Pancreas (tissue), 10 donors: ENCODE measurements at regions not wholly inside any gene's neighbourhood (a gene's known extent, or its start where the extent isn't known, plus 50 kb on each side); places are given as distances from the start of the nearest gene placed in this dataset.

Experiments
- ATAC-seq, 4 donors: fragments of 200-7000 bp; cut with Tn5 transposase; one replicate each; pipeline versions ENCODE4 v1.8.0 to v1.9.1; 2020; ENCODE audit warnings: mild to moderate bottlenecking in 4 of 4, moderate library complexity in 4 of 4
- DNase-seq, 6 donors: peaks; one replicate each; pipeline ENCODE4 v3.0.0-alpha.2; 2020
- FAIRE-seq: peaks from 2 replicates; lab custom pipeline; 2012; peaks lifted over from hg19 to GRCh38; lab: Jason Lieb, UNC
- H3K27ac ChIP-seq, 4 donors: fragments of 200-600 bp; sonication (generic); 1 replicate in 3 of 4; 2 replicates in 1 of 4; pipeline versions ENCODE4 v1.5.0 to v1.8.0; 2020
- H3K27me3 ChIP-seq, 4 donors: fragments of 200-600 bp; one replicate each; pipeline ENCODE4 v1.8.0; 2021
- H3K36me3 ChIP-seq, 3 donors: fragments of 200-600 bp; sonication (generic) in 1 of 3; one replicate each; pipeline versions ENCODE4 v1.5.0 to v1.8.0; 2020 to 2021
- H3K4me1 ChIP-seq, 3 donors: fragments of 200-600 bp; one replicate each; pipeline ENCODE4 v1.8.0; 2021
- H3K4me3 ChIP-seq, 4 donors: fragments of 200-600 bp; sonication (generic) in 2 of 4; one replicate each; pipeline versions ENCODE4 v1.5.0 to v1.8.0; 2020 to 2021
- H3K9me3 ChIP-seq, 4 donors: fragments of 200-600 bp; one replicate each; pipeline ENCODE4 v1.8.0; 2021
- CTCF ChIP-seq, 4 donors: fragments of 200-600 bp; sonication (generic) in 3 of 4; IDR thresholded peaks; one replicate each; pipeline versions ENCODE4 v1.5.0 to v1.8.0; 2021; ENCODE audit warnings: antibody characterized with exemption in 4 of 4
- WGBS, 2 donors: extraction: QIAGEN DNeasy Blood & Tissue Kit; methylation state at CpG; one replicate each; pipeline ENCODE4 v1.1.7; 2013; 5-methylcytosine and 5-hydroxymethylcytosine counted together
- intact Hi-C, 3 donors: fragments of 100-400 bp; cut with DNase I; formaldehyde crosslinking; loops; one replicate each; pipeline versions ENCODE4 v1.11.1 to v1.14.2; 2022
- donor health status: healthy with polysubstance abuse.
- donor health status: DM: no; HTN: no; CAD: no; lungs with moderate emphysema.
- donor health status: DM: no; HTN: no; CAD: no.
- donor health status: control.
- donor health status: control.
- donor health status: Bipolar disorder and iron deficiency.
- donor health status: DM: yes; HTN: yes; CAD: no.
- donor health status: DM: no; HTN: no; CAD: no.
- donor health status: DM: no; HTN: no; CAD: no.
- donor health status: DM: yes; HTN: yes; CAD: no.

- 23 to 32% methylated on average over 1 of the region's 1 CpG for WGBS, 2 donors
- Histone ChIP-seq H3K27me3 (no peaks in the 10 kb centered on the region), H3K4me3 (no peak overlapping the region), H3K9me3 (no peaks in the 10 kb centered on the region), H3K36me3 (no peaks in the 10 kb centered on the region), H3K27ac (no peak overlapping the region), H3K4me1 (no peaks in the 10 kb centered on the region)
- TF ChIP-seq CTCF (IDR thresholded peaks at IDR 0.05): no peak
- intact Hi-C loops: no loop called here
- FAIRE-seq: no peak
- ATAC-seq: no peak
- DNase-seq: no peak
These were observed 122.9 kb upstream of the GLI3 start for GRCh38 chr7:42359946-42360345.

- ATAC-seq: no peak
- 71 to 81% methylated on average over 5 of the region's 5 CpGs for WGBS, 2 donors
- intact Hi-C loops: no loop called here
- no peak overlapping the region for H3K4me3 ChIP-seq
- TF ChIP-seq CTCF (IDR thresholded peaks at IDR 0.05): no peak
- H3K27ac ChIP-seq: no peak overlapping the region
- no peak for FAIRE-seq
- no peak for DNase-seq
- no peaks in the 10 kb centered on the region for H3K9me3 ChIP-seq
- H3K36me3 ChIP-seq: no peaks in the 10 kb centered on the region
- H3K4me1 ChIP-seq: no peaks in the 10 kb centered on the region
- no peaks in the 10 kb centered on the region for H3K27me3 ChIP-seq
These were observed 114.4 kb upstream of the GLI3 start for GRCh38 chr7:42351316-42351935.

GRCh38 chr7:42350801-42351200 is 113.8 kb upstream of the GLI3 start:
- H3K4me1 ChIP-seq: no peaks in the 10 kb centered on the region
- ATAC-seq: no peak
- no peak for DNase-seq
- no peaks in the 10 kb centered on the region for H3K36me3 ChIP-seq
- no peaks in the 10 kb centered on the region for H3K27me3 ChIP-seq
- H3K27ac ChIP-seq: no peak overlapping the region
- H3K4me3 ChIP-seq: no peak overlapping the region
- intact Hi-C loops: no loop called here
- no peak for TF ChIP-seq CTCF (IDR thresholded peaks at IDR 0.05)
- FAIRE-seq: no peak
- 42 to 46% methylated on average over 2 of the region's 2 CpGs for WGBS, 2 donors
- H3K9me3 ChIP-seq: no peaks in the 10 kb centered on the region

GRCh38 chr7:42348631-42349030 is 111.6 kb upstream of the GLI3 start:
- H3K36me3 ChIP-seq: no peaks in the 10 kb centered on the region
- ATAC-seq (no peak), DNase-seq (no peak), FAIRE-seq (no peak)
- H3K4me1 ChIP-seq: no peaks in the 10 kb centered on the region
- no peak overlapping the region for H3K4me3 ChIP-seq
- intact Hi-C loops: no loop called here
- TF ChIP-seq CTCF (IDR thresholded peaks at IDR 0.05): no peak
- no peaks in the 10 kb centered on the region for H3K9me3 ChIP-seq
- no peaks in the 10 kb centered on the region for H3K27me3 ChIP-seq
- 54 to 55% methylated on average over 3 of the region's 3 CpGs for WGBS, 2 donors
- H3K27ac ChIP-seq: no peak overlapping the region

GRCh38 chr7:42348071-42348470 is 111.1 kb upstream of the GLI3 start:
- no peak for FAIRE-seq
- 74 to 81% methylated on average over 1 of the region's 1 CpG for WGBS, 2 donors

More at GRCh38 chr7:42348071-42348470, 111.1 kb upstream of the GLI3 start:
- Histone ChIP-seq H3K36me3 (no peaks in the 10 kb centered on the region), H3K4me1 (no peaks in the 10 kb centered on the region), H3K9me3 (no peaks in the 10 kb centered on the region), H3K27ac (no peak overlapping the region), H3K27me3 (no peaks in the 10 kb centered on the region), H3K4me3 (no peak overlapping the region)
- no peak for TF ChIP-seq CTCF (IDR thresholded peaks at IDR 0.05)
- ATAC-seq: no peak
- intact Hi-C loops: no loop called here
- DNase-seq: no peak
